Naive B cell (primary cell): ENCODE measurements at regions not wholly inside any gene's neighbourhood (a gene's known extent, or its start where the extent isn't known, plus 50 kb on each side); places are given as distances from the start of the nearest gene placed in this dataset.
"Not testable (repeated sequence)": the region's sequence is repeated elsewhere in the genome, so short reads cannot be mapped to it uniquely, and the experiment has no call there.

ENCODE experiments used
- ATAC-seq, 2 donors: fragments of 150-1000 bp; cut with Tn5 transposase; 2 replicates each; pipeline ENCODE4 v1.10.0; 2021; ENCODE audit warnings: low read depth in 2 of 2, mild to moderate bottlenecking in 2 of 2, moderate library complexity in 2 of 2
- DNase-seq: peaks from one replicate; pipeline ENCODE4 v3.0.0; 2022
- H3K27ac Mint-ChIP-seq, 6 donors: one replicate each; pipeline ENCODE4 v1.8.0; 2020 to 2022; ENCODE audit warnings: mild to moderate bottlenecking in 6 of 6, mixed read lengths in 6 of 6, moderate library complexity in 5 of 6, inconsistent platforms in 2 of 6
- H3K27me3 Mint-ChIP-seq, 3 donors: one replicate each; pipeline ENCODE4 v1.8.0; 2021 to 2022; ENCODE audit warnings: mixed read lengths in 3 of 3, mild to moderate bottlenecking in 1 of 3
- H3K36me3 Mint-ChIP-seq, 2 donors: one replicate each; pipeline ENCODE4 v1.8.0; 2020 to 2022; ENCODE audit warnings: mixed read lengths in 2 of 2, inconsistent platforms in 1 of 2, mild to moderate bottlenecking in 1 of 2
- H3K4me1 Mint-ChIP-seq, 3 donors: one replicate each; pipeline ENCODE4 v1.8.0; 2020 to 2022; ENCODE audit warnings: mixed read lengths in 3 of 3, inconsistent platforms in 1 of 3, mild to moderate bottlenecking in 1 of 3, moderate library complexity in 1 of 3
- H3K4me3 Mint-ChIP-seq, 8 donors: one replicate each; pipeline ENCODE4 v1.8.0; 2020 to 2022; ENCODE audit warnings: mild to moderate bottlenecking in 8 of 8, mixed read lengths in 8 of 8, moderate library complexity in 8 of 8, inconsistent platforms in 2 of 8
- H3K9me3 Mint-ChIP-seq, 7 donors: one replicate each; pipeline ENCODE4 v1.8.0; 2020 to 2022; ENCODE audit warnings: mixed read lengths in 7 of 7, mild to moderate bottlenecking in 5 of 7, inconsistent platforms in 2 of 7, moderate library complexity in 1 of 7

GRCh38 chr4:53705972-53706371 lies 114.7 kb upstream of the LNX1 start:
- Mint-ChIP-seq H3K36me3 (peaks cover 0 to 3% of the 10 kb centered on the region in 2 donors), H3K4me3 (peak overlapping the region in 2 of 8 donors; percentile 5 to 23), H3K27ac (peak overlapping the region in 3 of 6 donors; percentile 79 to 86 (median 85)), H3K27me3 (no peaks in the 10 kb centered on the region), H3K4me1 (peaks cover 31 to 53% (median 51%) of the 10 kb centered on the region in 3 donors), H3K9me3 (peaks cover 0 to 4% (median 0%) of the 10 kb centered on the region in 7 donors)
- ATAC-seq (no peak), DNase-seq (no peak)

GRCh38 chr4:53705151-53705764 lies 114.0 kb upstream of the LNX1 start:
- H3K4me1 Mint-ChIP-seq, result peaks cover 31 to 55% (median 53%) of the 10 kb centered on the region in 3 donors
- H3K36me3 Mint-ChIP-seq, result peaks cover 0 to 7% of the 10 kb centered on the region in 2 donors
- ATAC-seq, result peak; percentile 50 to 79
- H3K27ac Mint-ChIP-seq, result peak overlapping the region in 5 of 6 donors; percentile 10 to 86 (median 76)
- peak; percentile 39 for DNase-seq
- H3K9me3 Mint-ChIP-seq, result peaks cover 0 to 9% (median 2%) of the 10 kb centered on the region in 7 donors
- no peaks in the 10 kb centered on the region for H3K27me3 Mint-ChIP-seq
- peak overlapping the region in 2 of 8 donors; percentile 14 to 23 for H3K4me3 Mint-ChIP-seq

DNA sequence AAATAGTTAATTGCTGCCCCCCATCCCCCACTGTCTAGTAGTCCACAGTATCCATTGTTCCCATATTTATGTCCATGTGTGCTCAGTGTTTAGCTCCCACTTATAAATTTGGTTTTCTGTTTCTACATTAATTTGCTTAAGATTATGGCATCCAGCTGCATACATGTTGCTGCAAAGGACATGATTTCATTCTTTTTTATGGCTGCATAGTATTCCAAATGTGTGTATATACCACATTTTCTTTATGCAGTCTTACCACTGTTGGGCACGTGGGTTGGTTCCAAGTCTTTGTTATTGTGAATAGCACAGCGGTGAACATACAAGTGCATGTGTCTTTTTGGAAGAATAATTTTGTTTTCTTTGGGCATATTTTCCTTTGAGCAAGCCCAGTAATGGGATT lies 113.0 kb upstream of the LNX1 start:
- Mint-ChIP-seq H3K27me3 (no peaks in the 10 kb centered on the region), H3K36me3 (peaks cover 0 to 7% of the 10 kb centered on the region in 2 donors), H3K9me3 (peaks cover 0 to 9% (median 3%) of the 10 kb centered on the region in 7 donors), H3K4me1 (peaks cover 31 to 55% (median 53%) of the 10 kb centered on the region in 3 donors), H3K27ac (peak overlapping the region in 1 of 6 donors; percentile 27), H3K4me3 (peak overlapping the region in 1 of 8 donors; percentile 25)
- DNase-seq, result no peak
- no peak for ATAC-seq

- Mint-ChIP-seq H3K36me3 (peaks cover 0 to 7% of the 10 kb centered on the region in 2 donors), H3K4me1 (peaks cover 31 to 55% (median 53%) of the 10 kb centered on the region in 3 donors), H3K9me3 (peaks cover 0 to 10% (median 5%) of the 10 kb centered on the region in 7 donors), H3K27me3 (no peaks in the 10 kb centered on the region), H3K4me3 (peak overlapping the region; percentile 53 to 92 (median 88)), H3K27ac (peak overlapping the region in 5 of 6 donors; percentile 51 to 78 (median 67))
- no peak for ATAC-seq
- DNase-seq, result no peak
Measured at GRCh38 chr4:53703267-53703655, 112.0 kb upstream of the LNX1 start.

- H3K27ac Mint-ChIP-seq, result peak overlapping the region; percentile 51 to 94 (median 74)
- DNase-seq (peak; percentile 22), ATAC-seq (peak; percentile 62 to 75)
Measured at GRCh38 chr4:53702334-53703266, 111.3 kb upstream of the LNX1 start.

DNA sequence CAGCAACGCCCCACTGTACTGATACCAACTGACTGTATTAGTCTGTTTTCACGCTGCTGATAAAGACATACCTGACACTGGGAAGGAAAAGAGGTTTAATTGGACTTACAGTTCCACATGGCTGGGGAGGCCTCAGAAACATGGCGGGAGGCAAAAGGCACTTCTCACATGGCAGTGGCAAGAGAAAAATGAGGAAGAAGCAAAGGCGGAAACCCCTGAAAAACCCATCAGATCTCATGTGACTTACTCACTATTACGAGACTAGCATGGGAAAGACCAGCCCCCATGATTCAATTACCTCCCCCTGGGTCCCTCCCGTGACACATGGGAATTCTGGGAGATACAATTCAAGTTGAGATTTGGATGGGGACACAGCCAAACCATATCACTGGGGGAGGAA lies 110.0 kb upstream of the LNX1 start:
- H3K27ac Mint-ChIP-seq, result peak overlapping the region in 3 of 6 donors; percentile 1 to 79 (median 70)
- peaks cover 26 to 47% (median 46%) of the 10 kb centered on the region in 3 donors for H3K4me1 Mint-ChIP-seq
- H3K9me3 Mint-ChIP-seq, result peaks cover 0 to 10% (median 5%) of the 10 kb centered on the region in 7 donors
- DNase-seq, H3K36me3 Mint-ChIP-seq, H3K27me3 Mint-ChIP-seq, ATAC-seq: not testable (repeated sequence)
- H3K4me3 Mint-ChIP-seq, result peak overlapping the region in 1 of 8 donors; percentile 1

More at GRCh38 chr4:53702334-53703266, 111.3 kb upstream of the LNX1 start:
- peak overlapping the region; percentile 53 to 92 (median 88) for H3K4me3 Mint-ChIP-seq
- no peaks in the 10 kb centered on the region for H3K27me3 Mint-ChIP-seq
- peaks cover 0 to 7% of the 10 kb centered on the region in 2 donors for H3K36me3 Mint-ChIP-seq
- H3K4me1 Mint-ChIP-seq, result peaks cover 31 to 55% (median 53%) of the 10 kb centered on the region in 3 donors
- peaks cover 0 to 10% (median 5%) of the 10 kb centered on the region in 7 donors for H3K9me3 Mint-ChIP-seq

GRCh38 chr4:53699310-53699709 lies 108.0 kb upstream of the LNX1 start:
- Mint-ChIP-seq H3K4me1 (peaks cover 15 to 36% (median 27%) of the 10 kb centered on the region in 3 donors), H3K27ac (peak overlapping the region in 1 of 6 donors; percentile 11), H3K9me3 (peaks cover 0 to 10% (median 5%) of the 10 kb centered on the region in 7 donors)
- not testable (repeated sequence) for DNase-seq, H3K27me3 Mint-ChIP-seq, H3K36me3 Mint-ChIP-seq, ATAC-seq, H3K4me3 Mint-ChIP-seq

DNA sequence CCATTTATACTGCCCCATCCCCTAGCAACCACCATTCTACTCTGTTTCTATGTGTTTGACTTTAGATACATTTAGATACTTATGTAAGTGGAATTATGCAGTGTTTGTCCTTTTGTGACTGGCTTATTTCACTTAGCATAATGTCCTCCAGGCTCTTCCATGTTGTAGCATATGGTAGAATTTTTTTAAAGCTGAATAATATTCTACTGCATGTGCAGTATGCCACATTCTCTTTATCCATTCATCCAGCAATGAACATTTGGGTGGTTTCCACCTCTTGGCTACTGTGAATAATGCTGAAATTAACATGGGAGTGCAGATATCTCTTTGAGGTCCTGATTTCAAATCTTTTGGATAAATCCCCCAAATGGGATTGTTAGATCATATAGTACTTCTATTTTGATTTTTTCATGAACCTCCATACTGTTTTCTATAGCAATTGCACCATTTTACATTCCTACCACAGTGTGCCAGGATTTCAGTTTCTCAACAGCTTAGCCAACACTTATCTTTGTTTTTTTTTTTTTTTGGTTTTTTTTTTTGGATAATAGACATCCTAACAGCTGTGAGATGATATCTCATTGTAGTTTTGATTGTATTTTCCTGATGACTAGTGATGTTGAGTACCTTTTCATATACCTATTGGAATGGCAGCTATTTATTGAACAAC lies 105.9 kb upstream of the LNX1 start:
- H3K4me3 Mint-ChIP-seq, result no peak overlapping the region
- no peak for ATAC-seq
- peaks cover 0 to 7% of the 10 kb centered on the region in 2 donors for H3K36me3 Mint-ChIP-seq
- peak overlapping the region in 1 of 6 donors; percentile 13 for H3K27ac Mint-ChIP-seq
- peaks cover 0 to 10% (median 5%) of the 10 kb centered on the region in 7 donors for H3K9me3 Mint-ChIP-seq
- H3K4me1 Mint-ChIP-seq, result peaks cover 2 to 18% (median 11%) of the 10 kb centered on the region in 3 donors
- no peak for DNase-seq
- H3K27me3 Mint-ChIP-seq, result peaks cover 0 to under 1% (median 0%) of the 10 kb centered on the region in 3 donors

DNA sequence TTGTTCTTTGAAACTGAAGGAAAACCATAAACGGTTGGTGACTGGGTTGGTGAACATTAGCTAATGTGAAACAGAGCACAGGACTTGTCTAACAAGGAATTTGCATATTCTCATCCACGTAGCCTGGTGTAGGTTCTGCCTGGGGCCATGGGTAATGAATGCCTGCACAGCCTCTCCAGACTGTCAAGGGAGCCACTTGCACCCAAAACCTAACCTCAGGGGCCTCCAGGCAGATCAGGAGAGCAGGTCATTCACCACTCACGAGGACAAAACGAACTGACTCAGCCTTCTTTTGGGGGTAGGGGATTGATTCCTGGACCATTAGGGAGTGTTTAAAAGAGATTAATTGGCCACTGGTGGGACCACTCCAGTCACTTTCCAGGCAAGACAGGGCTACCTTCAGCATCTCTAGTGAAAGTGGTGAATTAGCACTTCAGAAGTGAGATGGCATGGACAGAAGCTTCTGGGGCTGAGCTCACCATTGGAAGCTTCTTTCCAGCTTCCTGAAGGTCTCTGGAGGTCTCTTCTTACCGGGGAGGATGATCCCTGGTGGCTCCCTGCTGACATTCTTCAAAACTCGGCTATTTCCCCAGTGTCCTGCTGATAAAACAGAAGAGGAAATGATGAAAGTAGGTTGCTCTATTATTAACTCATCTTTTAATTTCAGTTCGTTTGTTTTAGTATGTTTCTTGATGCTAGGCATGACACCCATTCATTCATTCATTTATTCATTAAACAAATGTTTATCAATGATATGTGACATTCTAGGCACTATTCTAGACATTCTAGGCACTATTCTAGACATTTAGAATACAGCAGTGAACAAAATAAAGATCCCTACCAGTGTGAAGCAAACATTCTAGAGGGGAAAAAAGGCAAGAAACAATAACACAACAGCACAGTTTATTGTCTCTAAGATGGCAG lies 104.5 kb upstream of the LNX1 start:
- peaks cover 0 to 8% (median 2%) of the 10 kb centered on the region in 3 donors for H3K4me1 Mint-ChIP-seq
- peaks cover 0 to 10% (median 1%) of the 10 kb centered on the region in 3 donors for H3K27me3 Mint-ChIP-seq
- H3K4me3 Mint-ChIP-seq, result no peak overlapping the region
- peaks cover 0 to 3% of the 10 kb centered on the region in 2 donors for H3K36me3 Mint-ChIP-seq
- peaks cover 0 to 9% (median 3%) of the 10 kb centered on the region in 7 donors for H3K9me3 Mint-ChIP-seq
- H3K27ac Mint-ChIP-seq, result peak overlapping the region in 1 of 6 donors; percentile 54
- DNase-seq (no peak), ATAC-seq (no peak)

- no peak for ATAC-seq
- Mint-ChIP-seq H3K27me3 (peaks cover 3 to 22% (median 12%) of the 10 kb centered on the region in 3 donors), H3K4me1 (peaks cover 5 to 11% (median 8%) of the 10 kb centered on the region in 3 donors)
Measured at GRCh38 chr4:53694666-53695065, 103.4 kb upstream of the LNX1 start.

DNA sequence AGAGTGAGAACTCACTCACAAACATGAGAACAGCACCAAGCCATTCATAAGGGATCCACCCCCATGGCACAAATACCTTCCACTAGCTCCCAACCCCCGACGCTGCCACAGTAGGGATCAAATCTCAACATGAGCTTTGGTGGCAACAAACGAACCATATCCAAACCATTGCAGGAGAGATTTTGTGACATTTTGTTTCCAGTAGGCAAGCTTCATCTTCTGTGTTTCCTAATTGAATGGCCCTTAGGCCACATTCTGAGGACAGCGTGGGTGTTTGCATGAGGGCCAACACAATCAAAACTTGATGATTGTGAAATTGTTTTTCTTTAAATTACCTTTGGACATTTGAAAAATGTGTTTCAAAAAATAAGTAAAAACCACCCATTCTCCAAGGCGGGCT lies 102.6 kb upstream of the LNX1 start:
- Mint-ChIP-seq H3K36me3 (no peaks in the 10 kb centered on the region), H3K4me1 (peaks cover 8 to 15% (median 8%) of the 10 kb centered on the region in 3 donors), H3K27me3 (peaks cover 7 to 27% (median 17%) of the 10 kb centered on the region in 3 donors), H3K4me3 (no peak overlapping the region), H3K9me3 (peaks cover 0 to 2% (median 0%) of the 10 kb centered on the region in 7 donors), H3K27ac (no peak overlapping the region)
- no peak for ATAC-seq
- no peak for DNase-seq

More at GRCh38 chr4:53694666-53695065, 103.4 kb upstream of the LNX1 start:
- no peak for DNase-seq
- H3K27ac Mint-ChIP-seq, result peak overlapping the region in 1 of 6 donors; percentile 26
- no peaks in the 10 kb centered on the region for H3K36me3 Mint-ChIP-seq
- no peak overlapping the region for H3K4me3 Mint-ChIP-seq
- H3K9me3 Mint-ChIP-seq, result peaks cover 0 to 5% (median 3%) of the 10 kb centered on the region in 7 donors

- H3K27ac Mint-ChIP-seq, result peak overlapping the region in 1 of 6 donors; percentile 78
- no peaks in the 10 kb centered on the region for H3K36me3 Mint-ChIP-seq
- peaks cover 7 to 27% (median 19%) of the 10 kb centered on the region in 3 donors for H3K27me3 Mint-ChIP-seq
- DNase-seq (no peak), ATAC-seq (no peak)
- peaks cover 8 to 15% (median 8%) of the 10 kb centered on the region in 3 donors for H3K4me1 Mint-ChIP-seq
- H3K4me3 Mint-ChIP-seq, result no peak overlapping the region
- H3K9me3 Mint-ChIP-seq, result peaks cover 0 to 2% (median 0%) of the 10 kb centered on the region in 7 donors
Measured at GRCh38 chr4:53693408-53693807, 102.1 kb upstream of the LNX1 start.
